ENCODE measurements at regions not wholly inside any gene's neighbourhood (a gene's known extent, or its start where the extent isn't known, plus 50 kb on each side); places are given as distances from the start of the nearest gene placed in this dataset.

DNA sequence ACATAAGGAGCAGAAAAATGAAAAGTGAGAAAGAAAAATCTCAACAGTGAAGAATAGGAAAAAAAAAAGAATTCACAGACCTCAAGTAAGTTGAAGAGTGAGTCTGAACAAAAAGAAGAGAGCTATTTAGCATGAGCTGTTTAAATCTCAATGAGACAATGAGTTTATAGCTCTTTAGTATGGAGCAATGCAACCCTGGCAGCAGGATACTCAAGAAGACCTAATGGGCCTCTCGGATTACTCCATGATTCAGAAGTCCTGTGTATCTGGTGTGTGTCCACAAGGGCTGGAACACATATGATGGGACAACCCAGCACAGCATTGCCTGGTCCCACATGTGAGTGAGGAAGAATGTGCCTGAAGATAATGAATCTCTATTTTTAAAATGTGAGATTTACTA is 563.1 kb upstream of the INTU start:
- ATAC-seq (ENCODE audit: poor library complexity): no peak
- DNase-seq: no peak
- intact Hi-C loops (cut with DNase I): no loop called here

DNA sequence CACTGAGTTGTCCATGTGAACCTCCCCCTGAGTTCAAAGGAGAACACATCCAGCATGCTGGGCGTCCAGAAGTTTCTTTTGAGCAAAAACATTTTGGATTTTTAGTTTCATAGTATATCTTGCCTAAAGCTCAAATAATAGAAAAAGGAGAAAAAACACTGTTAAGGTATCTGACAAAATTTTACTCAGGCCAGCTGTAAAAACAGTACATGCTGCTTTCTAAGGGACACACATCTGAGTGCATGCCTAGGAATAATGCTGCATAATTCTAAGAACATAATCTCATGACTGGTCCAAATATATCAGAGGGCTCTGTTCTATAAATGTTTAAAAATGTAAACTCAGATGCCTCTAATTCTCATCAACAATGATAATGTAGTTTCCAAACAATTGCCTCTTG is 561.3 kb upstream of the INTU start:
- intact Hi-C loops (cut with DNase I): no loop called here
- no peak for ATAC-seq (ENCODE audit: poor library complexity)

DNA sequence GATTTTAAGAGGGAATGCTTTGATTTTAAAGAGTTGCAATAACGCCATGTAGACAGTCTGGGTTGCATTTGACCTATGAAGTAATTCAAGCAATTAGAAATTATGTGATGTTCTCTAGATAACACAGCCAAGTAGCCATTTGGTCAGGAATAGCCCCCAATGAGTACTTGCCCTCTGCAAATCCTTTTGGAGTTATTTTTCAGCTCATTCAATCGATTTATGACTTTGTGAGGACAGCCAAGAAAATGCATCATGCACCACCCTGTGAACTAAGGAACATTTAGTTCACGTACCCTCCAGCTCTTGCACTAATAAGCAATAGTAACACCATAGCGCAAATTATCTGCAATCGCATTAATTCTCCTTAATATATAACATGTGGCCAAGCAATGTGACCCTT is 552.6 kb upstream of the INTU start:
- ATAC-seq (ENCODE audit: poor library complexity) (no peak), DNase-seq (no peak)
- intact Hi-C loops (cut with DNase I): no loop called here

More for the DNA sequence above, 561.3 kb upstream of the INTU start:
- no peak for DNase-seq

GRCh38 chr4:127081041-127081440 is 551.7 kb upstream of the INTU start:
- DNase-seq: no peak
- intact Hi-C loops (cut with DNase I): no loop called here
- no peak for ATAC-seq (ENCODE audit: poor library complexity)

GRCh38 chr4:127082986-127083385 is 549.8 kb upstream of the INTU start:
- DNase-seq (no peak), ATAC-seq (ENCODE audit: poor library complexity) (no peak)
- intact Hi-C loops (cut with DNase I): no loop called here

GRCh38 chr4:127084666-127085065 is 548.1 kb upstream of the INTU start:
- DNase-seq (no peak), ATAC-seq (ENCODE audit: poor library complexity) (no peak)
- intact Hi-C loops (cut with DNase I): no loop called here

DNA sequence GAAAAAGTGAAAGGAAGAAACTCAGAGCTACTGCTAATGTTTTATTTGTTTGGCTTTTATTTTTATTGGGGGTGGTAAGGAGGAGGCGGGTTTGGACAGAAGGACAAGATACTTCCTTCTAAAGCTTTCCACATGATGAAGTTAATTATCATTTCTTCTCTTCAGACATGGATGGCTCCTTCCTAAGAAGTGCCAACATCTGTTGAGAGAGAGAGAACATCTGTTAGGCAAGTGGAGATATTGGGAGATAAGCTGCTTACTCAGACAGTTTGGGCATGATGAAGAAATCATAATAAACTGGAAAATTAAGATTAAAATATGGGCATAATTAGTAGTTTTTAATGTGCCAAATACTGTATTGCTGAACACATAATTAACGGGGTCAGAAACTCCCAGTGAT is 535.7 kb upstream of the INTU start:
- DNase-seq: no peak
- ATAC-seq (ENCODE audit: poor library complexity): no peak
- intact Hi-C loops (cut with DNase I): no loop called here

- ATAC-seq (ENCODE audit: poor library complexity) (no peak), DNase-seq (no peak)
- intact Hi-C loops (cut with DNase I): no loop called here
Observed at GRCh38 chr4:127102361-127102760, 530.4 kb upstream of the INTU start.

DNA sequence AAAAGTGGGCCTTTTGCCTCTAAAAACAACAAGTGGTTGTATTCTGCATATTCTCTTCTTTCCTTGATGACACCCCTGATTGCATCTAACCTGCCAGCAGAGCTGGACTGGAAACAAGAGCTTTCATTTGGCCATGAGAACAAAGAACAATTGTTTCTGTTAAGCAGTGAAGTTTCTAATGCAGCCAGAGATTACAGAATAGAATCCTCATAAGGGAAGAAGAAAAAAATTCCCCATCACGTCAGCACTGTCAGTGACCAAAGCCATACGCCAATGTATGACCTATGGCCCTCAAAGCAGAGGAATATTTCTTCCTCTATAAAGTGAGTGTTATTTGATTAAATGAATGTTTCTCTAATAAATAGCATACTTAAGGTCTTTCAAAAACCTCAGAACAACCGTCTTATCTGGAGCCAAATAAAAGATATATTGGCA is 529.1 kb upstream of the INTU start:
- intact Hi-C loops (cut with DNase I): no loop called here
- ATAC-seq (ENCODE audit: poor library complexity) (peak; percentile 83), DNase-seq (no peak)

GRCh38 chr4:127113844-127114362 is 518.9 kb upstream of the INTU start:
- ATAC-seq (ENCODE audit: poor library complexity) (no peak), DNase-seq (no peak)
- intact Hi-C loops (cut with DNase I): no loop called here

GRCh38 chr4:127118681-127119080 is 514.1 kb upstream of the INTU start:
- ATAC-seq (ENCODE audit: poor library complexity): no peak
- intact Hi-C loops (cut with DNase I): no loop called here
- no peak for DNase-seq

DNA sequence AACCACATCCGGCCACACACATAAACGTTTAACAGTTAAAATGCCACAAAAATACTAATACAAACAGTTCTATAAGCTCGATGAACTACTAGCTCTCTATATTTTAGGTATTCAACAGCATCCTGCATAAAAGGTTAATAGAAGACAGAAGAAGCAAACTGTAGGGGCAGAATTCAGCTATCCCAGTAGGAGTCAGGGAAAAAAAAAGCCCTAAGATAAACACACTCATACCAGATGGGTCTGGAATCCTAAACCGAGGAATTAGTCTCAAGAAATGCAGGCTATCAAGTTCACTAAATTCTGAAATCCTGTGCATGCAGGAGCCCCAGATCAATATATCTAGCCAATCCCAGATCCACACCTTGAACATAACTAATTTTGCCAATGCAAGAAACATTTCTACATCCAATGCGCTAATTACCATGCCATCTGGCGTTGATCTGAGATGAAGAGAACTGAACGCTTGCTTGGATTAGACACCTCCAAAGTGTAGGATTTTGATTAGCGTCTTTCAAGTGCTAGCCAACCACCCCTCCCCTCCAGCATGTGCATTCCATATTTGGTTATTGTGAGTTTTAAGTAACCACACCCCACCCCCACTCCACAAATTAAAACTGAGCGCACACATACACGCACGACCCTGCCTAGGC is 512.2 kb upstream of the INTU start:
- ATAC-seq (ENCODE audit: poor library complexity) (no peak), DNase-seq (no peak)
- intact Hi-C loops (cut with DNase I): no loop called here

- no peak for DNase-seq
- intact Hi-C loops (cut with DNase I): no loop called here
Observed at GRCh38 chr4:127124919-127125318, 507.8 kb upstream of the INTU start.

GRCh38 chr4:127126718-127127117 is 506.0 kb upstream of the INTU start:
- ATAC-seq (ENCODE audit: poor library complexity): no peak
- intact Hi-C loops (cut with DNase I): no loop called here
- DNase-seq: no peak

More at GRCh38 chr4:127124919-127125318, 507.8 kb upstream of the INTU start:
- ATAC-seq (ENCODE audit: poor library complexity): no peak

GRCh38 chr4:127131527-127131926 is 501.2 kb upstream of the INTU start:
- ATAC-seq (ENCODE audit: poor library complexity) (no peak), DNase-seq (no peak)
- intact Hi-C loops (cut with DNase I): no loop called here

DNA sequence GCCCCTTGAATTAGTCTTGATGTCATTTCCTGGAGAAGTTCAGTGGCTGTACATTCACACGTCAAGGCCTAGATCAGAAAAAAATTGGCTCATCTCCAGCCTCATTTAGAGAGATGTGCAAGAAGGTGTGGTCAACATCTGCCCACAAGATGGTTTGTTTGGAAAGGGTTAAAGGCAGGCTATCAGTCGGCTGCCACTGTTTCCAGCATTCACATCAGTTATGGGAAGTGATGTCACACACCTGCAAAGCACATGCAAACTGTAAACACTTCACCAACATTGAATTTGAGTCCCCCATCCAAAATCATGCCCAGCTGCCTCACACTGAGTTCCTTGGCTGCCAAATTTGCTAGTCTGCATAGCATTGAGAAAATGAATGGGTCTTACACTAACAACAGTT is 498.3 kb upstream of the INTU start:
- DNase-seq (no peak), ATAC-seq (ENCODE audit: poor library complexity) (no peak)
- intact Hi-C loops (cut with DNase I): no loop called here

DNA sequence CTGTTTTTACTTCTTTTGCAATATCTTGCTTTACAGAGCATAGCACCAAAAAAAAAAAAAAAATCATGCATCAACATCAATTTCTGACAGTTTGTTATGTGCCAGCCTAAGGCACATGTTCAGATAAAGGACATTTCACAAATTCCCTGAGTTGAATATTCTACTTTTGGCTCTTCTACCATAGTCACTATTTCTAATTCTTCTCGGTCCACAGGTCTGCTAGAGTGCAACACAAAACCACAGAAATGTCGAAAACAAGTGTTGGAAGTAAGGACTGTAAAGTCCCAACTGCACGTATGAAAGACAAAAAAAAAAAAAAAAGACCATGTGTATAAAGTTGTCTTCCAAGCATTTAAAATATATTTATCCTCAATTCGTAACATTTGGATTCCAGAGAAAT is 494.2 kb upstream of the INTU start:
- no peak for DNase-seq
- no peak for ATAC-seq (ENCODE audit: poor library complexity)
- intact Hi-C loops (cut with DNase I): no loop called here

GRCh38 chr4:127139788-127140286 is 492.9 kb upstream of the INTU start:
- ATAC-seq (ENCODE audit: poor library complexity) (no peak), DNase-seq (no peak)
- intact Hi-C loops (cut with DNase I): no loop called here

- DNase-seq (no peak), ATAC-seq (ENCODE audit: poor library complexity) (no peak)
- intact Hi-C loops (cut with DNase I): no loop called here
Observed at GRCh38 chr4:127140306-127140705, 492.5 kb upstream of the INTU start.

- ATAC-seq (ENCODE audit: poor library complexity) (no peak), DNase-seq (no peak)
- intact Hi-C loops (cut with DNase I): no loop called here
Observed at GRCh38 chr4:127141856-127142255, 490.9 kb upstream of the INTU start.

Data from Right ventricle myocardium superior (tissue), 1 donor.